Erythroblast (primary cell): ENCODE measurements at regions not wholly inside any gene's neighbourhood (a gene's known extent, or its start where the extent isn't known, plus 50 kb on each side); places are given as distances from the start of the nearest gene placed in this dataset.

Experiments used
- GATA1 ChIP-seq: IDR thresholded peaks from 2 replicates; pipeline ENCODE4 v1.6.1; 2011; ENCODE audit warnings: low read depth, mild to moderate bottlenecking, control low read depth, low read length, moderate library complexity
- POLR2A ChIP-seq: IDR thresholded peaks from 2 replicates; pipeline ENCODE4 v1.6.1; 2011; ENCODE audit warnings: mild to moderate bottlenecking, low read length

DNA sequence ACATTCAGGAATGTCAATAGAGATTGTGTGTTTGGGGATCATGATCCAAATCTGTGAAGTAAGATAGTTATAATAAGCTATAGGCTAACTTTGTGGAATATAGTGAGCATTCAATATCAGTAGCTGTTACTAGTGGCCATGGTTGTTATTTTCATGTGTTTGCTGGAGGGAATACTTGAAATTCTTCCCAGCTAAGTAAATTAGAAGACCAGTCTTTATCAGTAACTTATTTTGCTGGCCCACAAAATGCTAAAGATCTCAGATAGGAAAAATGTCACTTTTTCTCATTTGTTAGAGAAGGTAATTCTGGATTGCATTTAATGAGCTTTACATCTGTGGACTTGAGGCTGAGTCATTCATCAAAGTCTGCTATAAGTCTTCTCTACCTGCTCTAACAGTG, 156.1 kb upstream of the LRRC7 start:
- TF ChIP-seq POLR2A (no peak), GATA1 (no peak)
